Right forelimb (tissue), 1 donor: ENCODE measurements at regions not wholly inside any gene's neighbourhood (a gene's known extent, or its start where the extent isn't known, plus 50 kb on each side); places are given as distances from the start of the nearest gene placed in this dataset.
"Not testable (repeated sequence)": the region's sequence is repeated elsewhere in the genome, so short reads cannot be mapped to it uniquely, and the experiment has no call there.

Experiments
- DNase-seq: peaks from one replicate; pipeline ENCODE4 v3.0.0-alpha.2; 2018

DNA sequence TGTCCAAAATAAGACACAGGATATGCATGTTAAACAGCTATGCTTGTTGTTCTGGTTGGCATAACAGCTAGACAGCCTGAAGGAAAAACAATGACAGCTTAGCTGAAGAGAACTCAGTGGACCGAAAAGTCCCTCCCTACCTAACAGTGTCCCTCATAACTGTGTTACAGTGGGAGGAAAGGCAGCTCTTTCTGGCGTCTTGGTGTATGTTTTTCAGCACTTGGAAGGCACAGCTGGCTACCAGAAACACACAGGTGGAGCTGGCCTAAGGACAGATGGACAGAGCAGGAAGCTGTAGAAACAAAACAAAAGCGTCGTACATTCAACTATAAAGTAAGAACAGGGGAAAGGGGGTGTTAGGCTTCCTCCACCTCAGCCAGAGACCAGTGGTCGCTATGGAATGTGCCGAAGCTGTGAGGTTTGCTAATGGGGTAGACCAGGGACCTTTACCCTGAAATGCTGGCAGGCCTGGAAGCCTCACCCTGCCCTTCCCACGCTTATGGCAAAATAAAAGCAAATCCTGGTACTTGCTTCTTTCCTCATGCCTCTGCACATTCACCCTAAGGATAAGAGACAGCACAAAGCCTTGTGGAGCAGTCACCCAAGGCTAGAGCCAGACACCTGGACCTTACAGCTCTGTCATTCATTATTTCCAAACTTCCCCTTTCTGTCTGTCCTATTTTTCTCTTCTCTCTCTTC lies 103.5 kb upstream of the TRIB2 start:
- DNase-seq, result no peak

DNA sequence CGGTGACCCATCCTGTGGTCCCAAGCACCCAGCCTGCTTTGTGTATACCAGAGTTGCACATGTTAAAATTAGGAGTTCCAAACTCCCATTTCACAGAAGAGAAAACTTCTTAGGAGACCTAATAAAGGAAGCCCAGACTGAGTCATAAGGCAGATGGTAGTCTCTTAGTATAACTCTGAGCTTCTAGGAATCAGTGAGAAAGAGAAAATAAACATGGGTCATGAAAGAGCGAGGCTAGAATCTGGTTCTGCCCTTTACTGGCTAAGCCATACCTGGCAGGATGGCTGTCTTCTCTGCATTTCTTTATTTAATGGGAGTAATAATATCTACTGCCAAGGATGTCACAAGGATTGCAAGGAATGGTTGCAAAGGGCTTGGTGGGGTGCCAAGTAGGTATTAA lies 101.2 kb upstream of the TRIB2 start:
- no peak for DNase-seq

DNA sequence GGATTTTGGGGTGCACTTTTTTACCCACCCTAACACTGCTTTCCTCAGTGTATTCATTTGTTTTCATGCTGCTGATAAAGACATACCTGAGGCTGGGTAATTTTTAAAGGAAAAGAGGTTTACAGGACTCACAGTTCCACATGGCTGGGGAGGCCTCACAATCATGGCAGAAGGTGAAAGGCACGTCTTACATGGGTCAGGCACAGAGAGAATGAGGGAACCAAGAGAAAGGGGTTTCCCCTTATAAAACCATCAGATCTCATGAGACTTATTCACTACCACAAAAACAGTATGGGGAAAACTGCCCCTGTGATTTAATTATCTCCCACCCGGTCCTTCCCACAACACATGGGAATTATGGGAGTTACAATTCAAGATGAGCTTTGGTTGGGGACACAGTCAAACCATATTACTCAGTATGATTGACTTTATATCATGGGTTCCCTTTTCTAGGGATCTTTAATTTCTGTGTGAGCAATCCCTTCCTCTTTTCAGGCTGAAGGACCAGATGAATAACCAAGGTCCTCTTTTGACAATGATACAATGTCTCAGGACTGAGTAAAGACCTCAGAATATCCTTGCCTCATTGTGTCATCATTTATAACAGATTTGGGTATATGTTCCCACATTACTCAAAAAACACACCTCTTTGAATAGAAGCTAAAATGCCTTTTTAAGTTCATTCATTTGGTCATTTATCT lies 100.1 kb upstream of the TRIB2 start:
- no peak for DNase-seq

DNA sequence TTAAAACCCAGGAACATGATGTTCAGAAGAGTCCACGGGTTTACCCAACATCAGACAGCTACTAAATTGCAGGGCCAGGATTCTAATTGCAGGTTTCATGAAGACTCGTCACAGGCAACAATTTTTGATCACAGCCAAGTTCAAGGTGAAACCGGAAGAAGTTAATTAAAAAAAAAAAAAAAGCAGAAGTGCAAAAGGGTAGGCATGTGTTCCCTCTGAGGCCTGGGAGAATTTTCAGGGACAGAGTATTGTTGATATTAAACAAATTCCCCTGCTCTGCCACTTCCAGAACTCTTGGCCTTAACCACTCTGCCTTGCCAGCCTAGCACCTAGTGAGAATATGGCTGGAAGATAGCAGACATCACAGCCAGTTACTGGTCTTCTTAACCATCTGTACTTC lies 99.4 kb upstream of the TRIB2 start:
- no peak for DNase-seq

DNA sequence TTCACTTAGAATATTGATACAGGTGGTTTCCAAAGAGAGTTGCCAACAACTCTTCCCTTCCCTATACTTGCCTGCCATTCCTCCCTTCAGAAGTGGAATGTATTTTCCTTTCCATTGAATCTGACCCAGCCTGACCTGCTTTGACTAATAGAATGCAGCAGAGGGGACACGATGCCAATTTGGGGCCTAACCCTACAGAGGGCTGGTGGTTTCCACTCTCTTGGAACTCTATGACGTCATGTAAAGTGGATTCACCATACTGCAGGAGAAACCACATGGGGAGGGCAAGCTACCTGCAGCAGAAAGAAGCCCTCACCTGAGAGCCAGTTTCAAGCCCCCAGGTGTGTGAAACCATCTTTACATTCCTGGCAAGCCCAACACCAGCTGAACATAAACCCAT lies 98.9 kb upstream of the TRIB2 start:
- DNase-seq, result no peak

DNA sequence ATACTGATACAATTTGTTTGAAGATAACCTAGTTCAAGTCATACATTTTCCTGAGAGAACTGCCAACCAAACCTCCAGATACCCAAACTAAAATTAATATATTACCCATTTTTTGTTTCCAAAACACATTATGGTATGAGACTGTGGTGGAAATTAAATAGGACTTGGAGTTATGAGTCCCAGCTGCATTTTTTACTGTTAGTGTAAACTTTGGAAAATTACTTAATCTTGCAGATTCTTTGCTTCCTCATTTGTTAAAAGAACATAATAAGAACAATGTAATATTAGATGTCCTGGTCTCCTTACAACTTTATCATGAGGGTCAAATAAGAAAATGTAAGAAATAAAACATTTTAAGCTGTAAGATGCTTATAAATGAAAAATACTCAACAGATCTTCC lies 98.2 kb upstream of the TRIB2 start:
- no peak for DNase-seq

DNA sequence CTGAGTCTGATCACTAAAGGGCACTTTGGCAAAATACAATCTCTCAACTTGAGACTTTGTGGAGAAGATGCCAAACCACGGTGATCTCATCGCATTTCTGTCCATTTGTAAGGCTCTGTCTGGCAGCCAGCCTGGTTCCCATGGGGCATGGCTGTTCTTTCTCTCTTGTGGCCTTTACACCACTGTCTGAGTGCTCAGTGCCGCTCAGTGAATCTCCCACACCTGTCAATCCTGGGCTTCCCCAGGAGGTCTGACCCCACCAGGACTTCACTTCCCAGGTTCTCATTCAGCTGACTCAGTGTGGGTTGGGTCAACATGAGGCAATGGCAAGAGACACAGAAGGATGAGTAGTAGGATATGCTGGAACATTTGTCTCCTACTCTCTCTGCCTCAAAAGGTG lies 96.8 kb upstream of the TRIB2 start:
- no peak for DNase-seq

DNA sequence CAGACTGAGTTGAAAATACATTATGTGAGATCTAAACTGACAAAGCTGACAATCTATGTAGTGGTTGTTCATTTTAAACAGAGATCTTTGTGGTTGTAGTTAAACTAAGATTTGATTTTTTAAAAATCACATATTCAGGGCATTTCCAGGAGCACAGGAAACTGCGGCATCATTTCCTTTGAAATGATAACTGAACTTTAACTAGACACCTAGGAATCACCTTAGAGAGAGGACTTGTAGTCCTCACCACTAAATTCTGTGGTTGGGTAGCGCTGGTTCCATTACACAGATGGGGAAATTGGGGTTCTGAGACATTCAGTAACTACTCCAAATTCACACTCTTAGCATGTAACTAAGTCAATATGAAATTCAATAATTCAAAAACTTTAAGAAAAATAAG lies 96.0 kb upstream of the TRIB2 start:
- no peak for DNase-seq

DNA sequence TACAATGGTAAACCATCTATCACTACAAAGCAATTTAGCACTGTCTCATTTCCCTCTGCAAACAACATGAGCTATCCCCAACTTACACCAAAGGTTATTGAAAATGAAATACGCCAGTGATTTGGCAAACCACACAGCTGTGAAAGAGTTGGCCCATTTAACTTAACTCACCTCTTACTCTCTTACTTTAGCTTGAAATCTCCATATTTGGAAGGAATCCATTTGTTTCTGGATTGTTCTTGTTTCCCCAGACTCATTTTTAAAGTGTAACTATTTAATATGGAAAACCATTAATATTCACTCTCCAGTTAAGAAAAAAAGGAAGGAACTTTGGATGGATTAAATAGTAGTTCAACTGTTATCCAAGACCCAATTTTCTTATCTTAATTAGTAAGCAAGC lies 93.7 kb upstream of the TRIB2 start:
- no peak for DNase-seq

DNA sequence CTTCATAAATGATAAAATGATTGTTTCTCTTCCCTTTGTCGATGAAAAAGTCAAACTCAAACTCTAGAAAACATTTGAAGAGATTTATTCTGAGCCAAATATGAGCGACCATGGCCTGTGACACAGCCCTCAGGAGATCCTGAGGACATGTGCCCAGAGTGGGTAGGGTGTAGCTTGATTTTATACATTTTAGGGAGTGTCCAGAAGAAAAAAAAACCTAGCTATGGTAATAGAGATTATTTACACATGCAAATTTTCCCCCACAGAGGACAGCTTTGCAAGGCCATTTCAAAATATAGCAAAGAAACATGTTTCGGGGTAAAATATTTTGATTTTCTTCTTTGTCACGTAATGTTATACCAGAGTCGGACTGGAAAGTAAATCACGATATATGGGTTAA lies 92.4 kb upstream of the TRIB2 start:
- DNase-seq, result no peak

DNA sequence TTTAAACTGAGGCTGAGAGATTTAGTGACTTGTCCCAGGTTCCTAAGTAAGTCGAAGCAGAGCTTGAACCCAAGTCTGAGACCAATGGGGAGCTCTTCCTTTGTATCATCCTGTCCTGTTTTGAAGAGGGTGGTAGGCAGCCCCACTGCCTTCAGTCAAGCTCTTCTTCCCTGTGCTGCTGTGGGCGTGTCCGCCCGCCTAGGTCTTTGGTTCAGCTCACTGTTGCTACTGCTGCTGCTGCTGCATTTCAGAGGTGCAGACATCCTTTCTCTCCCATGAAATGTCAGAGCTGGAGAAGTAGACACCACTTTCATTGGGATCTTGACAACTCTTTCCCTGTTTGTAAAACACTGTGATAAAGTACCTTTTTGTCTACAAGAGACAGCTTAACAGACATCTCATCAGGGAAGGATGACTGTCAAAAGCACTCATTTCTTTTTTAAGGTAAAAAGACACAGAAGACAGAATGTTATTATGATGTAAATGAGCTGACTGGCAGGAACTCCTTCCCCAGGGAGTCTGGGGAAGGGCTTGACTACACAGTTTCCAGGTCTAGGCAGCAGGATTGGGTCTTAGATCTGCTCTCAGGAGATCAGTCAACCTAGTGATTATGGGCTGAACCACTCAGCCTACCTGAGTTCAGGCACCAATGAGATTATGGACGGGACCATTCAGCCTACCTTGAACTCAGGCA lies 91.7 kb upstream of the TRIB2 start:
- no peak for DNase-seq

DNA sequence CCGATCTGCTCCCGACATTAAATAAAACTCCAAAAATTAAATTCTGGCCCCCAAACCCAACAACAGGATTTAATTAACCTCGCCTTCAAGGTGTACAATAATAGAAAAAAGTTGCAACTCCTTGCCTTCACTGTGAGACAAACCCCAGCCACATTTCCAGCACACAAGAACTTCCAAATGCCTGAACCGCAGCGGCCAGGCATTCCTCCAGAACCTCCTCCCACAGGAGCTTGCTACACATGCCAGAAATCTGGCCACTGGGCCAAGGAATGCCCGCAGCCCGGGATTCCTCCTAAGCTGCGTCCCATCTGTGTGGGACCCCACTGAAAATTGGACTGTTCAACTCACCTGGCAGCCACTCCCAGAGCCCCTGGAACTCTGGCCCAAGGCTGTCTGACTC lies 88.2 kb upstream of the TRIB2 start:
- DNase-seq, result not testable (repeated sequence)

DNA sequence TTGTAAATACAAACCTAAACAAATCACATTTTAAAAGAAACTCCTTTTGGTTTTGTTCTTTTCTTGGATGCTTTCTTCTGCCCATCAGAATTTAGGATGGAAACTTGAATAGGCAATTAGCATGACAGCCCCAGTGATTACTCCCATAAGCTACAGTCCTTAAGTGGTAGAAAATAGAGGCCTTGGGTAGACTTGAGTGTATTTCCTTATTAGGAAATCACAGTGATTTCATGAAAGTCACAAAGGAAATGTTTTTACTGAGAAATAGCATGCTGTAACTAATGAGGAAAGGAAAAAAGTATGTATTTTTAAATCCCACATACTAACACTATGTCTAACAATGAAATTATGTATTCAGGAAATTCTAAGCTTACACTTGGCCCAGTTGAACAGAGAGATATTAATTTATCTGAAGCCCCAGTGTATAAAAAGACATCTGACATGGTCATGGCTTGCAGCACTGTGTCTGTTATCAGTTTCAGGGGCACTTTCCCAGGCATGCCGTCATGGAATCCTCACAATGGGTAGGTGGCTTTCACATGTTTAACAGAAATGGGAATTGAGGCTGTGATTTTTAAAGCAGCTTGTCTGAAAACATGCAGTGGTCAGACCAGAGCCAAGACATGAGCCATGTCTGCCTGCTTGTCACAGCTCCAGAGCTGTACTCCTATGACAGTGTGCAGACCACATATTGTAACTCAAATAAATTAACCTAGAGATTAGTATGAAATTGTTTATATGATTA lies 79.7 kb upstream of the TRIB2 start:
- no peak for DNase-seq

DNA sequence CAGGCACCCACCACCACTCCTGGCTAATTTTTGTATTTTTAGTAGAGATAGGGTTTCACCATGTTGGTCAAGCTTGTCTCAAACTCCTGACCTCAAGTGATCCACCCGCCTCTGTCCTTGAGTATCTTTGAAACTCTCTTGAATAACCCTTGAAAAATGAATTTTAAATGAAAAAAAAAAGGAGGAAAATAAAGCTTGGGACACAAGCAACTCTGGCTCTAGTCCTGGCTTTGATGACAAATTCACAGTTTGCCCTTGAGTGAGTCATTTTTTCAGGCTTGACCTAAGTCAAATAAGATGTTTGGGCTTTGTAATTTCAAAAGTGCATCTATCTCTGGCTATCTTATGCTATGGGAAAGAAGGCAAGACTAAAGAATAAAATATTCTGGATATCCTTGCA lies 79.0 kb upstream of the TRIB2 start:
- DNase-seq, result no peak

DNA sequence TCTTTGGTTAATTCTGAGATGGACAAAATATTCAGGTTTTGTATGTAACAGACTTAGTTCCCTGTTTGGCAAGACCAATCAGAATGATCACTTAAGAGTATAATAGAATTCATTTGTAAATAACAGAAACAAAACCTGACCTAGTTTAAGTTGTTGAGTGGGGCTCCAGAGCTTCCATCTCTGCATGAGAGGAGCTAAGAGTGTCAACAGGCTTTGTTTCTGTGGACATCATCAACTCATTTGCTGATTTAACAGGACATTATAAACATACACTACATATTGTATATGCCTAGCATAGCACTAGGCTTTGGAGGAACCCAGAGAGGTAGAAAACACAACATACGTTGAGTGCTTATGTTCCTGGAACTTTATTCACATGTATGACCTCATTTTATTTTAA lies 75.3 kb upstream of the TRIB2 start:
- DNase-seq, result no peak

DNA sequence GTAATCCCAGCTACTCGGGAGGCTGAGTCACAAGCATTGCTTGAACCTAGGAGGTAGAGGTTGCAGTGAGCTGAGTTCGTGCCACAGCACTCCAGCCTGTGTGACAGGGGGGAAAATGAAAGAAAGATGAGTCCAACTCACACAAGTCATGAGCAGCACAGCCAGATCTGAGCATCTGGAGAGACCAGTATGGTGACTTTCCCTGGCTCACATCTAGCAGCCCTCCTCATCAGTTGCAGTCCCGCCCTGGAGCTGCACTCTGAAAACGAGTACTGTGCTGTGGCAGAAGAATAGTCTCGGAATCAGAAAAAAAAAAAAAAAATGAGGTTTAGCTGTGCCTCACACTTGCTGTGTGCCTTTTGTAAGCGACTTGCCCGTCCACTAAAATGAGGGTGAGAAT lies 74.4 kb upstream of the TRIB2 start:
- DNase-seq, result no peak

DNA sequence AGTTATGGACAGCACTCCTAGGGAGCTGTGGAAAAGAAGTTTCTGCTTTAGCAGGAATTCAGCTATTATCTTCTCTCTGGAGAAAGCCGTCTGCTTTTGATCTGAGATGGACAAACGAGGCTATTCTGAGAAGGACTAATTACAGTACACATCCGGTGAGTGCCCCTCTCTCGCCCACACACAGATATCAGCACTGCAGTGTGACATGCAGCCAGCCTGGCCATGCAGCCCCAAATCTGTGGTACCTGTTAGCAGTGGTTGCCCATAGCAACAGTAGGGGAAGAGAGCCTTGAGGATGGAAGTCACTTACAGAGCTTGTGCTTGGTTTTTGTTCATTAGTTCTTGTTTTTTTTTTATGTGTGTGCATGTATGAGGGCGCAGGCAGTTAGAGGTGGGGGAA lies 73.9 kb upstream of the TRIB2 start:
- no peak for DNase-seq

DNA sequence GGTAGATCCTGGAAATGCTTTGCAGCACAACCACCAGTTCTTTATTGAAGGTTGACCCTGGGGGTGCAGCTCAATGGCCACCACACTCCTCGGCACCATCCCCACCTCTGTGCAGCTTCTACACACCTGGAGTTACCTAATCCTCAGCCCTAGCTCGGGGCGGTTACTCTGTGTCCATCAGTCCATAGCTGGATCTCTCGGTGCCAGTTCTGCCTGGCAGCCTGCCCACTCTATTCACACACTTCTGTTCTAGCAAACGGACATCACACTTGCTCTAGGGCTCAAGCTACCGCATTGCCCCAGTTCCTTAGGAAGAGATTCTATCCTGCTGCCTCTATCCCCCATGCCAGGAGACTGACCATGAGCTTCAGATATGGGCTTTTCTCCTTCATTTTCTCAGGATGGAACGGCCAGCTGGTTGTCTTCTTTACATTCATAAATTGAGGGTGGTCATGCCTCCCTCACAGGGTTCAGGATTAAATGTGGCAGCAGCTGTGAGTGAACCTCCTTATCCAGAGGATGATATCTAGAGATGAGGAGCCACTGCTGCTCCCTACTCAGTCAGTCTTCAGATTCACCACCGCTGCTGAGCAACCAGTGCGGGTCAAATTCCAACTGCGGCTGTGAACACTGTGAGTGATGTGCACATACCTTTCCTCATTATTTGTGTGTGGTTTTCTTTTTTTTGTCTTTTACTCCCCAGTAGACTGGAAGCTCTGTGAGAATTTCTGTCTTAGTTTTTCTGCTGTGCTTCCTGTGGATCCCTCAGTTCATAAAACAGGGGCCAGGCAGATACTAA lies 66.9 kb upstream of the TRIB2 start:
- no peak for DNase-seq

DNA sequence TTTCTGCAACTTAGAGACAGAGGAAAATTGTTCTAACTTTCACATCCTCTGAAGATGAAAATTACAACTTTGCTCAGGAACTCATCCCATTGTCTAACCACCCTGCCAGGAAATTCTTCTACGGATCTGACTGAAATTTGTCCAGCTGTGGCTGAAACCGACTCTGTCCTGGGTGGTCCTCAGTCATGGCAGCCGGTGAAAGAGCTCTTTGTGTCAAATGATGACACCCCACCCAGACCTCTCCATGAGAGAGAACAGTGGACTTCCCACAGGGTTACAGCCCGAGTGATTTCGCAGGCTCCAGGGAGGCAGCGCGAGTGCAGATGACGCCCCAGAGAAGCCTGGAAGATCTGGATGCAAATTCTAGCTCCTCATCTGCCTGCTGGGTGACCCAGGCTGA lies 65.1 kb upstream of the TRIB2 start:
- no peak for DNase-seq

DNA sequence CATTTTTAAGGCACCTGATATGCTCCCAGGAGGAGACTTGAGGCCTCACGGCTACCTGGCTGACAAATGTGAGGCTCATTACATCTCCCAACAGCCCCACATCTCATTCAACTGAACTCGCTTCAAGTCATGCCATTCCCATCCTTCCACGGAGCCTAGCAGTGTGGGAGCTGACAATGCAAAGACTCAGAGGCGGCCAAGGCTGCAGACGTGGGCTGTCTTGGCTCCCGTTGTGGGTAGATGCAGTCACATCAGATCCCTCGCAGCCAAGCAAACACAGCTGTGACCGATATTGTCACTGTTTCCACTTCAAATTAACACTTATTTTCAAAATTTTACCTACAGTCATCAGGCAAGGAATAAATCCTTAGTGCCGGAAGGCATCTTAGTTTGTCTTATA lies 64.0 kb upstream of the TRIB2 start:
- DNase-seq, result no peak

DNA sequence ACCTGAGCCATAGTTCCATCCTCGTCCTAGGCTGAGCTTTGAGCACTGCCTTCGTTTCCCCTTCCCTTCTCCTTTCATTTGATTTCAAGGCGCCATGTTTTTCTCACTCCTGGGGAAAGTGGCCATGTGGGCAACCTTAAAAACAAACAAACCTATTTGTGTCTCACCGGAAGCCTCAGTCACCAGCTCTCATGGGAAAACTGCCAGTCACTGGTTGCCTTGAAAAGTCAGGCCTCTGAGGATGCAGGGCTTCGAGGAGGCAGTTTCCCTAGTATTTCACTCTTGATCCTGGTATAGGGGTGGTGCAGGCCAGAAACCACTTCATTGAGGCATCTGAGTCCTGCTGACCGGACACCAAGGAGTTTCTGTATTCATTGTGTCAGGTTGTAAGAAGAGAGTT lies 59.2 kb upstream of the TRIB2 start:
- no peak for DNase-seq

DNA sequence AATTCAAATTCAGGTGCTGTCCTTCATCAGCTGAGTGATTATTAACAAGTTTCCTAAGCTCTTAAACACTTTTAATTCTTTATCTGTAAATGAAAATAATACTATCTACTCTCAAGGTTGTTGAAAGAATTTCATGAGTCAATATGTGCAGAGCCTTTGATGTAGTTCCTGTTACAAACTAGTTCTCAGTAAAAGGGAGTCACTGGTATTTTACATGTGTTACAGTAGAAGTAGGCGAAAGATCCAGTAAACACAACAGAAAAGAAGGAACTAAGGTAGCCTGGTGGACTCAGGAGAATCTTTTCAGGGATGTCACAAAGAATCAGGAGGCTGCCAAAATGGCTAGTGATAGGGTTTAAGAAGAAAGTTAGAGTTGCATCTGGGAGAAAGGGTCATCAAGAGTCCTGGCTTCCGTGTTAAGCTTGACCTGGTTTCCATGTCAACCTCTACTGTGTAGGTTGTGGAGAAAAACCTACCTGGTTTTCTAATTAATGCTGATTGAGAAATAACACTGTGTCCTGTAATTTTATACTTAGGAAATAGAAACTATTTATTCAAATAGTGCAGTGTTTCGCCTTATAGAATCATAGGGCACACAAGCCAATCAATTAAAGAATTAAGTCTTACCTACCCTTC lies 58.3 kb upstream of the TRIB2 start:
- DNase-seq, result no peak
